ENCODE measurements at regions not wholly inside any gene's neighbourhood (a gene's known extent, or its start where the extent isn't known, plus 50 kb on each side); places are given as distances from the start of the nearest gene placed in this dataset.

GRCh38 chr2:59920307-59920706 lies 633.1 kb downstream of the BCL11A start:
- Mint-ChIP-seq H3K27me3 (no peaks in the 10 kb centered on the region), H3K4me1 (no peaks in the 10 kb centered on the region), H3K9me3 (peaks cover 0 to 2% (median 0%) of the 10 kb centered on the region in 7 donors), H3K4me3 (no peak overlapping the region), H3K36me3 (no peaks in the 10 kb centered on the region), H3K27ac (no peak overlapping the region)
- Histone ChIP-seq H3K9me3 (ENCODE audit: control insufficient read depth in 2 of 2, low read length in 2 of 2) (no peaks in the 10 kb centered on the region), H3K4me1 (ENCODE audit: control insufficient read depth, insufficient read depth, low read length, poor library complexity, severe bottlenecking) (no peaks in the 10 kb centered on the region), H3K27me3 (ENCODE audit: control insufficient read depth, insufficient read depth, low read length) (no peaks in the 10 kb centered on the region), H3K36me3 (ENCODE audit: control insufficient read depth, insufficient read depth, low read length) (no peaks in the 10 kb centered on the region), H3K4me3 (ENCODE audit: low read depth, low read length) (no peak overlapping the region), H3K27ac (ENCODE audit: insufficient read depth, low read length, poor library complexity, severe bottlenecking) (no peak overlapping the region)
- no peak for DNase-seq
- ATAC-seq (ENCODE audit: low read depth in 2 of 2), result no peak

- no peak overlapping the region for H3K27ac Mint-ChIP-seq
- no peaks in the 10 kb centered on the region for H3K4me1 Mint-ChIP-seq
- Histone ChIP-seq H3K4me3 (ENCODE audit: low read depth, low read length) (no peak overlapping the region), H3K27me3 (ENCODE audit: control insufficient read depth, insufficient read depth, low read length) (no peaks in the 10 kb centered on the region), H3K27ac (ENCODE audit: insufficient read depth, low read length, poor library complexity, severe bottlenecking) (no peak overlapping the region), H3K36me3 (ENCODE audit: control insufficient read depth, insufficient read depth, low read length) (no peaks in the 10 kb centered on the region), H3K9me3 (ENCODE audit: control insufficient read depth in 2 of 2, low read length in 2 of 2) (no peaks in the 10 kb centered on the region), H3K4me1 (ENCODE audit: control insufficient read depth, insufficient read depth, low read length, poor library complexity, severe bottlenecking) (no peaks in the 10 kb centered on the region)
- DNase-seq (no peak), ATAC-seq (ENCODE audit: low read depth in 2 of 2) (no peak)
- no peak overlapping the region for H3K4me3 Mint-ChIP-seq
- H3K36me3 Mint-ChIP-seq, result no peaks in the 10 kb centered on the region
- no peaks in the 10 kb centered on the region for H3K27me3 Mint-ChIP-seq
- peaks cover 0 to 2% (median 0%) of the 10 kb centered on the region in 7 donors for H3K9me3 Mint-ChIP-seq
Measured at GRCh38 chr2:59919579-59919978, 633.9 kb downstream of the BCL11A start.

- Histone ChIP-seq H3K4me3 (ENCODE audit: low read depth, low read length) (no peak overlapping the region), H3K9me3 (ENCODE audit: control insufficient read depth in 2 of 2, low read length in 2 of 2) (no peaks in the 10 kb centered on the region), H3K4me1 (ENCODE audit: control insufficient read depth, insufficient read depth, low read length, poor library complexity, severe bottlenecking) (no peaks in the 10 kb centered on the region), H3K27me3 (ENCODE audit: control insufficient read depth, insufficient read depth, low read length) (no peaks in the 10 kb centered on the region), H3K36me3 (ENCODE audit: control insufficient read depth, insufficient read depth, low read length) (no peaks in the 10 kb centered on the region), H3K27ac (ENCODE audit: insufficient read depth, low read length, poor library complexity, severe bottlenecking) (no peak overlapping the region)
- Mint-ChIP-seq H3K36me3 (no peaks in the 10 kb centered on the region), H3K4me1 (peaks cover 0 to 3% (median under 1%) of the 10 kb centered on the region in 4 donors), H3K4me3 (no peak overlapping the region), H3K27me3 (peaks cover 4% of the 10 kb centered on the region), H3K9me3 (peaks cover 0 to 3% (median 0%) of the 10 kb centered on the region in 7 donors), H3K27ac (no peak overlapping the region)
- no peak for DNase-seq
- ATAC-seq (ENCODE audit: low read depth in 2 of 2), result no peak
Measured at GRCh38 chr2:59912042-59912441, 641.4 kb downstream of the BCL11A start.

- no peak overlapping the region for H3K27ac ChIP-seq (ENCODE audit: insufficient read depth, low read length, poor library complexity, severe bottlenecking)
- ATAC-seq (ENCODE audit: low read depth in 2 of 2) (no peak), DNase-seq (no peak)
- no peaks in the 10 kb centered on the region for H3K27me3 ChIP-seq (ENCODE audit: control insufficient read depth, insufficient read depth, low read length)
- H3K36me3 ChIP-seq (ENCODE audit: control insufficient read depth, insufficient read depth, low read length), result no peaks in the 10 kb centered on the region
- no peaks in the 10 kb centered on the region for H3K4me1 ChIP-seq (ENCODE audit: control insufficient read depth, insufficient read depth, low read length, poor library complexity, severe bottlenecking)
- peaks cover 4% of the 10 kb centered on the region for H3K27me3 Mint-ChIP-seq
- no peak overlapping the region for H3K4me3 Mint-ChIP-seq
- no peak overlapping the region for H3K4me3 ChIP-seq (ENCODE audit: low read depth, low read length)
- peaks cover 0 to 3% (median 0%) of the 10 kb centered on the region in 7 donors for H3K9me3 Mint-ChIP-seq
- no peaks in the 10 kb centered on the region for H3K36me3 Mint-ChIP-seq
- H3K4me1 Mint-ChIP-seq, result peaks cover 0 to 3% (median under 1%) of the 10 kb centered on the region in 4 donors
- H3K27ac Mint-ChIP-seq, result no peak overlapping the region
- H3K9me3 ChIP-seq (ENCODE audit: control insufficient read depth in 2 of 2, low read length in 2 of 2), result no peaks in the 10 kb centered on the region
Measured at GRCh38 chr2:59910166-59910565, 643.3 kb downstream of the BCL11A start.

GRCh38 chr2:59909147-59909546 lies 644.3 kb downstream of the BCL11A start:
- no peak for DNase-seq

GRCh38 chr2:59905731-59906130 lies 647.7 kb downstream of the BCL11A start:
- no peaks in the 10 kb centered on the region for H3K4me1 ChIP-seq (ENCODE audit: control insufficient read depth, insufficient read depth, low read length, poor library complexity, severe bottlenecking)
- H3K9me3 ChIP-seq (ENCODE audit: control insufficient read depth in 2 of 2, low read length in 2 of 2), result no peaks in the 10 kb centered on the region
- Mint-ChIP-seq H3K4me1 (peaks cover 0 to 3% (median under 1%) of the 10 kb centered on the region in 4 donors), H3K9me3 (peaks cover 0 to 2% (median 0%) of the 10 kb centered on the region in 7 donors), H3K36me3 (no peaks in the 10 kb centered on the region), H3K4me3 (no peak overlapping the region), H3K27ac (no peak overlapping the region), H3K27me3 (peaks cover 4% of the 10 kb centered on the region)
- H3K36me3 ChIP-seq (ENCODE audit: control insufficient read depth, insufficient read depth, low read length), result no peaks in the 10 kb centered on the region
- DNase-seq (no peak), ATAC-seq (ENCODE audit: low read depth in 2 of 2) (no peak)
- no peaks in the 10 kb centered on the region for H3K27me3 ChIP-seq (ENCODE audit: control insufficient read depth, insufficient read depth, low read length)
- no peak overlapping the region for H3K4me3 ChIP-seq (ENCODE audit: low read depth, low read length)
- no peak overlapping the region for H3K27ac ChIP-seq (ENCODE audit: insufficient read depth, low read length, poor library complexity, severe bottlenecking)

More at GRCh38 chr2:59909147-59909546, 644.3 kb downstream of the BCL11A start:
- Histone ChIP-seq H3K36me3 (ENCODE audit: control insufficient read depth, insufficient read depth, low read length) (no peaks in the 10 kb centered on the region), H3K27me3 (ENCODE audit: control insufficient read depth, insufficient read depth, low read length) (no peaks in the 10 kb centered on the region), H3K27ac (ENCODE audit: insufficient read depth, low read length, poor library complexity, severe bottlenecking) (no peak overlapping the region), H3K4me1 (ENCODE audit: control insufficient read depth, insufficient read depth, low read length, poor library complexity, severe bottlenecking) (no peaks in the 10 kb centered on the region), H3K9me3 (ENCODE audit: control insufficient read depth in 2 of 2, low read length in 2 of 2) (no peaks in the 10 kb centered on the region), H3K4me3 (ENCODE audit: low read depth, low read length) (no peak overlapping the region)
- H3K9me3 Mint-ChIP-seq, result peaks cover 0 to 3% (median 0%) of the 10 kb centered on the region in 7 donors
- H3K27ac Mint-ChIP-seq, result no peak overlapping the region
- peaks cover 0 to 3% (median under 1%) of the 10 kb centered on the region in 4 donors for H3K4me1 Mint-ChIP-seq
- H3K4me3 Mint-ChIP-seq, result no peak overlapping the region
- peaks cover 4% of the 10 kb centered on the region for H3K27me3 Mint-ChIP-seq
- no peak for ATAC-seq (ENCODE audit: low read depth in 2 of 2)
- no peaks in the 10 kb centered on the region for H3K36me3 Mint-ChIP-seq

- Histone ChIP-seq H3K4me3 (ENCODE audit: low read depth, low read length) (no peak overlapping the region), H3K9me3 (ENCODE audit: control insufficient read depth in 2 of 2, low read length in 2 of 2) (no peaks in the 10 kb centered on the region), H3K27me3 (ENCODE audit: control insufficient read depth, insufficient read depth, low read length) (no peaks in the 10 kb centered on the region), H3K27ac (ENCODE audit: insufficient read depth, low read length, poor library complexity, severe bottlenecking) (no peak overlapping the region), H3K4me1 (ENCODE audit: control insufficient read depth, insufficient read depth, low read length, poor library complexity, severe bottlenecking) (no peaks in the 10 kb centered on the region), H3K36me3 (ENCODE audit: control insufficient read depth, insufficient read depth, low read length) (no peaks in the 10 kb centered on the region)
- H3K36me3 Mint-ChIP-seq, result no peaks in the 10 kb centered on the region
- DNase-seq (no peak), ATAC-seq (ENCODE audit: low read depth in 2 of 2) (no peak)
- no peak overlapping the region for H3K27ac Mint-ChIP-seq
- H3K9me3 Mint-ChIP-seq, result peaks cover 0 to 2% (median 0%) of the 10 kb centered on the region in 7 donors
- no peak overlapping the region for H3K4me3 Mint-ChIP-seq
- H3K4me1 Mint-ChIP-seq, result no peaks in the 10 kb centered on the region
- peaks cover 4% of the 10 kb centered on the region for H3K27me3 Mint-ChIP-seq
Measured at GRCh38 chr2:59903994-59904544, 649.4 kb downstream of the BCL11A start.

GRCh38 chr2:59900728-59901452 lies 652.6 kb downstream of the BCL11A start:
- H3K27ac ChIP-seq (ENCODE audit: insufficient read depth, low read length, poor library complexity, severe bottlenecking), result no peak overlapping the region
- no peaks in the 10 kb centered on the region for H3K4me1 ChIP-seq (ENCODE audit: control insufficient read depth, insufficient read depth, low read length, poor library complexity, severe bottlenecking)
- Mint-ChIP-seq H3K9me3 (peaks cover 0 to 2% (median 0%) of the 10 kb centered on the region in 7 donors), H3K27ac (no peak overlapping the region), H3K36me3 (no peaks in the 10 kb centered on the region), H3K27me3 (no peaks in the 10 kb centered on the region), H3K4me1 (no peaks in the 10 kb centered on the region), H3K4me3 (no peak overlapping the region)
- no peaks in the 10 kb centered on the region for H3K9me3 ChIP-seq (ENCODE audit: control insufficient read depth in 2 of 2, low read length in 2 of 2)
- DNase-seq (no peak), ATAC-seq (ENCODE audit: low read depth in 2 of 2) (no peak)
- H3K27me3 ChIP-seq (ENCODE audit: control insufficient read depth, insufficient read depth, low read length), result no peaks in the 10 kb centered on the region
- H3K4me3 ChIP-seq (ENCODE audit: low read depth, low read length), result no peak overlapping the region
- no peaks in the 10 kb centered on the region for H3K36me3 ChIP-seq (ENCODE audit: control insufficient read depth, insufficient read depth, low read length)

Measured in CD4-positive, CD25-positive, alpha-beta regulatory T cell (primary cell).